KBM-7 (cell line): ENCODE measurements at regions not wholly inside any gene's neighbourhood (a gene's known extent, or its start where the extent isn't known, plus 50 kb on each side); places are given as distances from the start of the nearest gene placed in this dataset.
"Not testable (repeated sequence)": the region's sequence is repeated elsewhere in the genome, so short reads cannot be mapped to it uniquely, and the experiment has no call there.

Source experiments
- DNase-seq: peaks from one replicate; pipeline ENCODE4 v3.0.0-alpha.2; 2015
- in situ Hi-C: fragments of 300-500 bp; cut with MboI; formaldehyde crosslinking; loops from 2 replicates; pipeline ENCODE4 v1.14.3; 2020; ENCODE audit warnings: low sequenced_read_pairs, low pct_unique_long_range_greater_than_20kb, mixed read lengths

DNA sequence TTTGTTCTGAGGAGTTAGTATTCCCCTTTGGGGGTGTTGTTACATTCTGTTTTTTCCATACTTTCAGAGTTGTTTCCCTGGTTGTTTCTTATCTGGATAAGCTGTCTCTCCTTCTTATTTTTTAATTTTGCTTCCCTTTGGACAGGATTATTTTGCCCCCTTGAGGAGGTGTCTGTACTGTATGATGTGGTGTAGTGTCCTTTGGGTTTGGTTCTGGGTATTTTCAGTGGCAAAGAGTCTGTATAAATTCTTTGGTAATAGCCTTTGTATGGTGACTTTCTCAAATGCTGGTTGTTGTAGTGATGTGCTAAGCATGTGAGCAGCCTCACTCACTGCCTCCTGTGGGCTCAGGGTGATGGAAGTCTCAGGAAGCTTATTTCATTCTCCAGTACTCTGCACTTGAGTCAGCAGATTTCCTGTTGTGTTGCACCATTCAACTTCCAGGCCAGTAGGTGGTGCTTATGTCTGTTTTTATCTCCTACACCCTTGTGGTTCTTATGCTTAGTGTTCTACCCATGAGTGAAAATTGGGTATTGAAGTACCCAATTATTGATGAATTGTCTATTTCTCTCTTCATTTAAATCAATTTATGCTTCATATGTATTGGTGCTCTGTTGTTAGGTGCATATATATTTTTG lies 103.3 kb upstream of the PMCH start:
- in situ Hi-C loops, result no loop called here
- DNase-seq, result peak; percentile 39

DNA sequence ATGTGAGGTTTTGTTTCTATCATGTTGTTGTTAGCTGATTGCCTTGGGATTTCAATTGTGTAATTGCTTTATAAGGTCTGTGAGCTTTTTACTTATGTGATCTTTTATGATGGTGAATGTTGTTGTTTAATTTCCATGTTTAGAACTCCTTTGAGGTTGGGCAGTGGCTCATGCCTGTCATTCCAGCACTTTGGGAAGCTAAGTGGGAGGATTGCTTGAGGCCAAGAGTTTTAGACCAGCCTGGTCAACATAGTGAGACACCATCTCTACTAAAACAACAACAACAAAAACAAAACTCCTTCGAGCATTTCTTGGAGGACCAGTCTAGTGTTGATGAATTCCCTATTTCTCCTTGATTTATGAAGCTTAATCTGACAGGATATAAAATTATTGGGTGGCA lies 102.1 kb upstream of the PMCH start:
- in situ Hi-C loops, result no loop called here
- no peak for DNase-seq

DNA sequence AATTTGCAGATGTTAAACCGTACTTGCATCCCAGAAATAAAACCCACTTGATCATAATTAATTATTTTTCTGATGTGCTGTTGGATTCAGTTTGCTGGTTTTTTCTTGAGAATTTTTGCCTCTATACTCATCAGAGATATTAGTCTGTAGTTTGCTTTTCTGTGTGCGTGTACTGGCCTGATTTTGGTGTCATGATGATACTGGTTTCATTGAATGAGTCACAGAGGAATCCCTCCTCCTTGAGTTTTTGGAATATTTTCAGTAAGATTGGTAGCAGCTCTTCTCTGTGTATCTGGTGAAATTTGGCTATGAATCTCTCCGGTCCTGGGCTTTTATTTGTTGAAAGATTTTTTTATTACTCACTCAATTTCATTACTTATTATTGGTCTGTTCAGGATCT lies 100.4 kb upstream of the PMCH start:
- in situ Hi-C loops, result no loop called here
- no peak for DNase-seq

DNA sequence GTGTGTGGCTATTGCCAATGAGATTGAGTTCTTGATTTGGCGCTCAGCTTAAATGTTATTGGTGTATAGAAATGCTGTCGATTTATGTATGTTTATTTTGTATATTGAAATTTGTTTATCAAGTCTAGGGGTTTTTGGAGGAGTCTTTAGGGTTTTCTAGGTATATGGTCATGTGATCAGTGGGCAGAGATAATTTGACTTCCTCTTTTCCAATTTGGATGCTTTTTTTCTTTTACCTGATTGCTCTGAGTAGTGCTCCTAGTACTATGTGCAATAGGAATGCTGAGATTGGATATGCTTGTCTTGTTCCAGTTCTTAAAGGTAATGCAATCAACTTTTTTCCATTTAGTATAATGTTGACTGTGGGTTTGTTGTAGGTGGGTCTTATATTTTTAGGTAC lies 99.8 kb upstream of the PMCH start:
- in situ Hi-C loops, result no loop called here
- no peak for DNase-seq

DNA sequence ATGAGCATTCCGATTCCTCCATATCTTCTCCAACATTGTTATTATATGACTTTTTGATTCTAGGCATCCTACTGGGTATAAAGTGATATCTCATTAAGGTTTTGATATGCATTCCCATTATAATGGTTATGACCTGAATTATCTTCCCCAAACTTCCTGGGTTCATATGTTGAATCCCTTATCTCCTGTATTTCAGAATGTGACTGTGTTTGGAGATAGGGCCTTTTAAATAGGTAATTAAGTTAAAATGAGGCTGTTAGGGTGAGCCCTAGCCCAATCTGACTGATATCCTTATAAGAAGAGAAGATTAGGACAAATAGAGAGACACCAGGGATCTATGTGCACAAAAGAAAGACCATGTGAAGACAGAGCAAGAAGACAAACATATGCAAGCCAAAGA lies 96.9 kb upstream of the PMCH start:
- DNase-seq, result no peak
- in situ Hi-C loops, result no loop called here

DNA sequence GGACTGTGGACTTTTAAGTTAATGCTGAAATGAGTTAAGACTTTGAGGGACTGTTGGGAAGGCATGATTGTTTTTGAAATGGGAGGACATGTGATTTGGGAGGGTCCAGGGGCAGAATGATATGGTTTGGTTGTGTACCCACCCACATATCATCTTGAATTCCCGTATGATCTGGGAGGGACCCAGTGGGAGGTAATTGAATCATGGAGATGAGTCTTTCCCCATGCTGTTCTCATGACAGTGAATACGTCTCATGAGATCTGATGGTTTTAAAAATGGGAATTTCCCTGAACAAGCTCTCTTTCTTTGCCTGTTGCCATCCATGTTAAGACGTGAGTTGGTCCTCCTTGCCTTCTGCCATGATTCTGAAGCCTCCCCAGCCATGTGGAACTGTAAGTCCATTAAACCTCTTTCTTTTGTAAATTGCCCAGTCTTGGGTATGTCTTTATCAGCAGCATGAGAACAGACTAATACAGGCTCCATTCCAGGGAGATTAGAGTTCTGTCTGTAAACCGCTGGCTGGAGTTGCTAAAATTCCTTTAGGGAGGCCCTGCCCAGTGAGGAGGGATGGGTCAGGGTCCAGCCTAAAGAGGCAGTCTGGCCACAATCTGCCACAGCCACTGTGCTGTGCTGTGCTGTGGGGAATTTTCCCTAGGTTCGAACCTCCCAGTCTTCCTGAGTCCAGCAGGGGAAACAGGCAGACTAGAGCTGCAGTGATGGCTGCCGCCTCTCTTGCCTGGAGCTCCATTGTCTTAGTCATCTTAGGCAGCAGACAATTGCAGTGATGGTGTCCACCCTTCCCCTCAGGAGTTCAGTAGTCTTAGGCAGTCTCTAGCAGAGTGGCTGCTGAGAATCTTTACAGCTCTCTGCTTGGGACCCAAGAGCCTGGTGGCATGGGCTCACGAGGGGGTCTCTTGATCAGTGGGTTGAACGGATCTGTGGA lies 94.1 kb upstream of the PMCH start:
- in situ Hi-C loops, DNase-seq: not testable (repeated sequence)

DNA sequence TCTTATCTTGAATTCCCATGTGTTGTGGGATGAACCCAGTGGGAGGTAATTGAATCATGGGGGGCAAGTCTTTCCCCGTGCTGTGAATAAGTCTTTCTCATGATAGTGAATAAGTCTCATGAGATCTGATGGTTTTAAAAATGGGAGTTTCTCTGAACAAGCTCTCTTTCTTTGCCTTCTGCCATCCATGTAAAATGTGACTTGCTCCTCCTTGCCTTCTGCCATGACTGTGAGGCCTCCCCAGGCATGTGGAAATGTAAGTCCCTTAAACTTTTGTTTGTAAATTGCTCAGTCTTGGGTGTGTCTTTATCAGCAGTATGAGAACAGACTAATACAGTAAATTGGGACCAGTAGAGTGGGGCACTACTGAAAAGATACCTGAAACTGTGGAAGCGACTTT lies 92.1 kb upstream of the PMCH start:
- in situ Hi-C loops, DNase-seq: not testable (repeated sequence)

DNA sequence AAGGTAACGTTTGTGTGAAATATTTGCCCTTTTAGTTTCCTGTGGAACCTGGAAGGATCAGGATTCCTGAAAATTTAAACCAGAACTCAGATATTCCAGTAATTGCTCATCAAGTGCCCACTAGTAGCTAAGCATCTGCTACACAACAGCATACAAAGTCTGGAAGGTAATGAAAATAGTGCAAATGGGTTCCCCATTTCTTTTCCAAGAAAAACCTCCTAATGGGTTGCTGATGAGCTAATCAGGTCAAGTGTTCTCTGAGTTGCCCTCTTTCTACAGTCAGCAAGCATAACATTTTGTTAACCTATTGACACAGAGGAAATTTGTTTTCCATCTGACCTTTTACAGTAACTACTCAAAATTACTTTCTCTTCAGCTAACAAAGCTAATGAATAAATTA lies 83.6 kb upstream of the PMCH start:
- no peak for DNase-seq
- in situ Hi-C loops, result no loop called here

DNA sequence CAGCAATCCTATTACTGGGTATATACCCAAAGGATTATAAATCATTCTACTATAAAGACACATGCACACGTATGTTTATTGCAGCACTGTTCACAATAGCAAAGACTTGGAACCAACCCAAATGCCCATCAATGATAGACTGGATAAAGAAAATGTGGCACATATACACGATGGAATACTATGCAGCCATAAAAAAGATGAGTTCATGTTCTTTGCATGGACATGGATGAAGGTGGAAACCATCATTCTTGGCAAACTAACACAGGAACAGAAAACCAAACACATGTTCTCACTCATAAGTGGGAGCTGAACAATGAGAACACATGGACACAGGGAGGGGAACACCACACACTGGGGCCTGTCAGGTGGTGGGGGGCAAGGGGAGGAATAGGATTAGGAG lies 58.1 kb upstream of the PMCH start:
- in situ Hi-C loops, DNase-seq: not testable (repeated sequence)

DNA sequence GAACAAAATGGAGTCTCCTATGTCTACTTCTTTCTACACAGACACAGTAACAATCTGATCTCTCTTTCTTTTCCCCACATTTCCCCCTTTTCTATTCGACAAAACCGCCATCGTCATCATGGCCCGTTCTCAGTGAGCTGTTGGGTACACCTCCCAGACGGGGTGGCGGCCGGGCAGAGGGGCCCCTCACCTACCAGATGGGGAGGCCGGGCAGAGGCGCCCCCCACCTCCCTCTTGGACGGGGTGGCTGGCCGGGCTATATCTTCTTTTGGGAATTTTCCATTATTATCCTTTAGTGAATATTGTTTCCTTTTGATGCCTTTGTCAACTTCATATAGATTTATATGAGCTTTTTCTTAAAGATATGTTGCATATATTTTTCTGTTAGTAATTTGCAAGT lies 53.4 kb upstream of the PMCH start:
- in situ Hi-C loops, DNase-seq: not testable (repeated sequence)

DNA sequence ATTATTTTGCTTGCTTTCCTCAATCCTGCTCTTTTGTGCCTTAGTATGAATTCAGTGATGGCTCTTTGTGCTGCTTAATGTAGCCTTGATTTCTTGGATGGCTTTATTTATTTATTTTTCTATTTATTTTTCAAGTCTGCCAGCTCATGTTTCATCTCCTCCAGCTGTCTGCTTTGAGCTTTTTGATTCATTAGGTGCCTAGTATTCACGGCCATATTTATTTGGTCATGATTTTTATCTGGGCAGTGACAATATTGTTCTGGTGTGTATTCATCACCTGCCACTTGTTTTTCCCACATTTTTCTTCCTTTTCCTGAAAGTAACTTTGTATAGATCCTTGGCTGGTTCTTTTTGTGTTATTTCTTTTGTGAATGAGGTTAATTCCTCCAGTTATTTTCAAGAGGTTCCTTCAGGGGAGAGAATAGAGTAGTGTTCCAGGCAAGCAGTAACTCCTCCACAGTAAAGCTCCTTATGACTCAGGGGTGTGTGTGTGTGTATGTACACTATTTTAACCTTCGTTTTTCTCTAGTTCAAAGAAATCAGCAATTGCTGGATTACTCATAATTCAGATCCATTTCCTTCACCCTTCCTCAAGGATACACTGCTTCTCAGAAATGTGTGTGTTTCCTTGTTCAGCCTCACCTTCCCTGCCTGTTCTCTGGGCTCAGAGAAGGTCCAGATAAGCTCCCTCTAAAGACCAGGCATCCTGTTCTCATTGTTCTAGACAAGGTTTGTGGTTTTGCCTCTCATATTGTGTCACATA lies 51.6 kb upstream of the PMCH start:
- in situ Hi-C loops, result no loop called here
- no peak for DNase-seq
